ENCODE measurements at regions not wholly inside any gene's neighbourhood (a gene's known extent, or its start where the extent isn't known, plus 50 kb on each side); places are given as distances from the start of the nearest gene placed in this dataset.

- ChIA-PET CTCF (ENCODE audit: unreplicated experiment) (no interaction called here), POLR2A (no interaction called here)
- H4K20me1 ChIP-seq (ENCODE audit: insufficient read depth, low read length): no peaks in the 10 kb centered on the region
- H3K4me1 ChIP-seq (ENCODE audit: insufficient read depth, low read length, poor library complexity, severe bottlenecking): no peaks in the 10 kb centered on the region
- no peak for DNase-seq (ENCODE audit: low spot score)
- intact Hi-C loops (cut with micrococcal nuclease; ENCODE audit: unreplicated experiment): no loop called here
- H3K36me3 ChIP-seq (ENCODE audit: insufficient read depth, low read length): no peaks in the 10 kb centered on the region
- no peak overlapping the region for H2AFZ ChIP-seq (ENCODE audit: low read length)
- no peak for TF ChIP-seq CTCF (conservative IDR thresholded peaks at IDR 0.05; ENCODE audit: low read length)
- no peak for TF ChIP-seq EZH2phosphoT487 (IDR thresholded peaks at IDR 0.05; ENCODE audit: borderline replicate concordance, low read depth, low read length)
- H3K9me3 ChIP-seq (ENCODE audit: low read length): no peaks in the 10 kb centered on the region
- H3K79me2 ChIP-seq (ENCODE audit: insufficient read depth, low read depth, low read length): no peaks in the 10 kb centered on the region
- H3K27ac ChIP-seq (ENCODE audit: low read depth, low read length, poor library complexity, severe bottlenecking): no peak overlapping the region
- no peaks in the 10 kb centered on the region for H3K9me2 ChIP-seq (ENCODE audit: insufficient read depth, low read length)
- H3K4me3 ChIP-seq (ENCODE audit: low read depth, low read length, poor library complexity, severe bottlenecking): no peak overlapping the region
- BruUV-seq (replicated peaks): no TSS peak
- H3K4me2 ChIP-seq (ENCODE audit: low read length): no peak overlapping the region
Measured at GRCh38 chr7:96792115-96792514, 82.5 kb upstream of the SEM1 start.

GRCh38 chr7:96794063-96794462 lies 84.4 kb upstream of the SEM1 start:
- no peaks in the 10 kb centered on the region for H3K9me3 ChIP-seq (ENCODE audit: low read length)
- H3K79me2 ChIP-seq (ENCODE audit: insufficient read depth, low read depth, low read length): no peaks in the 10 kb centered on the region
- H3K36me3 ChIP-seq (ENCODE audit: insufficient read depth, low read length): no peaks in the 10 kb centered on the region
- no peaks in the 10 kb centered on the region for H4K20me1 ChIP-seq (ENCODE audit: insufficient read depth, low read length)
- TF ChIP-seq EZH2phosphoT487 (IDR thresholded peaks at IDR 0.05; ENCODE audit: borderline replicate concordance, low read depth, low read length): no peak
- no peak overlapping the region for H3K4me2 ChIP-seq (ENCODE audit: low read length)
- CTCF ChIA-PET (ENCODE audit: unreplicated experiment): no interaction called here
- no peaks in the 10 kb centered on the region for H3K4me1 ChIP-seq (ENCODE audit: insufficient read depth, low read length, poor library complexity, severe bottlenecking)
- H3K4me3 ChIP-seq (ENCODE audit: low read depth, low read length, poor library complexity, severe bottlenecking): no peak overlapping the region
- POLR2A ChIA-PET: no interaction called here
- no TSS peak for BruUV-seq (replicated peaks)
- H2AFZ ChIP-seq (ENCODE audit: low read length): no peak overlapping the region
- no peak overlapping the region for H3K27ac ChIP-seq (ENCODE audit: low read depth, low read length, poor library complexity, severe bottlenecking)
- DNase-seq (ENCODE audit: low spot score): no peak
- no peaks in the 10 kb centered on the region for H3K9me2 ChIP-seq (ENCODE audit: insufficient read depth, low read length)
- intact Hi-C loops (cut with micrococcal nuclease; ENCODE audit: unreplicated experiment): no loop called here

- TF ChIP-seq EZH2phosphoT487 (IDR thresholded peaks at IDR 0.05; ENCODE audit: borderline replicate concordance, low read depth, low read length) (no peak), CTCF (conservative IDR thresholded peaks at IDR 0.05; ENCODE audit: low read length) (no peak)
- no peak overlapping the region for H3K4me2 ChIP-seq (ENCODE audit: low read length)
- intact Hi-C loops (cut with micrococcal nuclease; ENCODE audit: unreplicated experiment): no loop called here
- ChIA-PET CTCF (ENCODE audit: unreplicated experiment) (no interaction called here), POLR2A (interaction anchor here (0.7 kb wide), 1 partner anchor 9 kb away, joined by 4 read pairs; no protein-coding TSS in a partner anchor)
- no peaks in the 10 kb centered on the region for H4K20me1 ChIP-seq (ENCODE audit: insufficient read depth, low read length)
- H3K36me3 ChIP-seq (ENCODE audit: insufficient read depth, low read length): no peaks in the 10 kb centered on the region
- no TSS peak for BruUV-seq (replicated peaks)
- no peak overlapping the region for H2AFZ ChIP-seq (ENCODE audit: low read length)
- no peak for DNase-seq (ENCODE audit: low spot score)
- no peaks in the 10 kb centered on the region for H3K9me3 ChIP-seq (ENCODE audit: low read length)
- H3K27ac ChIP-seq (ENCODE audit: low read depth, low read length, poor library complexity, severe bottlenecking): no peak overlapping the region
- no peaks in the 10 kb centered on the region for H3K9me2 ChIP-seq (ENCODE audit: insufficient read depth, low read length)
- H3K4me3 ChIP-seq (ENCODE audit: low read depth, low read length, poor library complexity, severe bottlenecking): no peak overlapping the region
- no peaks in the 10 kb centered on the region for H3K4me1 ChIP-seq (ENCODE audit: insufficient read depth, low read length, poor library complexity, severe bottlenecking)
- H3K79me2 ChIP-seq (ENCODE audit: insufficient read depth, low read depth, low read length): no peaks in the 10 kb centered on the region
Measured at GRCh38 chr7:96800122-96800521, 90.5 kb upstream of the SEM1 start.
